Activated B cell treated with CpG ODN at 0.5 μM for 24 hours (primary cell): ENCODE measurements at regions not wholly inside any gene's neighbourhood (a gene's known extent, or its start where the extent isn't known, plus 50 kb on each side); places are given as distances from the start of the nearest gene placed in this dataset.

Source experiments
- ATAC-seq: fragments of 200-7000 bp; cut with Tn5 transposase; one replicate; pipeline ENCODE4 v1.10.0; 2021; ENCODE audit warnings: low read depth, mild to moderate bottlenecking, moderate library complexity
- CTCF ChIA-PET: fragments of 350-600 bp; sonication (Branson Sonifier 250); formaldehyde crosslinking; loops from one replicate; lab custom pipeline; 2021; ENCODE audit warnings: antibody characterized with exemption; lab: Charles Lee
- POLR2A ChIA-PET: fragments of 350-600 bp; sonication (Branson Sonifier 250); formaldehyde crosslinking; loops from one replicate; lab custom pipeline; 2021; ENCODE audit warnings: antibody characterized with exemption; lab: Charles Lee
- DNase-seq: peaks from one replicate; pipeline ENCODE4 v3.0.0; 2022
- H3K27ac Mint-ChIP-seq: one replicate; pipeline ENCODE4 v1.8.0; 2020; ENCODE audit warnings: mixed read lengths
- H3K27me3 Mint-ChIP-seq: one replicate; pipeline ENCODE4 v1.8.0; 2021; ENCODE audit warnings: mixed read lengths
- H3K36me3 Mint-ChIP-seq: one replicate; pipeline ENCODE4 v1.8.0; 2021; ENCODE audit warnings: low read depth, mixed read lengths
- H3K4me1 Mint-ChIP-seq: one replicate; pipeline ENCODE4 v1.8.0; 2021; ENCODE audit warnings: mixed read lengths
- H3K4me3 Mint-ChIP-seq: one replicate; pipeline ENCODE4 v1.8.0; 2020; ENCODE audit warnings: mild to moderate bottlenecking, mixed read lengths
- H3K9me3 Mint-ChIP-seq: one replicate; pipeline ENCODE4 v1.8.0; 2020; ENCODE audit warnings: mixed read lengths
- CTCF ChIP-seq: fragments of 200-600 bp; IDR thresholded peaks from one replicate; pipeline ENCODE4 v1.8.0; 2022; ENCODE audit warnings: antibody characterized with exemption, mild to moderate bottlenecking
- intact Hi-C: fragments of 100-400 bp; cut with micrococcal nuclease; formaldehyde crosslinking; loops from one replicate; pipeline ENCODE4 v1.15.1; 2024

- POLR2A ChIA-PET: no interaction called here
- Mint-ChIP-seq H3K4me3 (no peak overlapping the region), H3K9me3 (no peaks in the 10 kb centered on the region), H3K36me3 (no peaks in the 10 kb centered on the region), H3K4me1 (no peaks in the 10 kb centered on the region), H3K27me3 (no peaks in the 10 kb centered on the region), H3K27ac (no peak overlapping the region)
- intact Hi-C loops: no loop called here
- no peak for TF ChIP-seq CTCF
- no peak for DNase-seq
- CTCF ChIA-PET: no interaction called here
- ATAC-seq: no peak
Observed at GRCh38 chr4:124481123-124481522, 231.4 kb downstream of the ANKRD50 start.

- Mint-ChIP-seq H3K27ac (no peak overlapping the region), H3K4me1 (no peaks in the 10 kb centered on the region), H3K4me3 (no peak overlapping the region), H3K36me3 (no peaks in the 10 kb centered on the region), H3K9me3 (no peaks in the 10 kb centered on the region), H3K27me3 (no peaks in the 10 kb centered on the region)
- no peak for TF ChIP-seq CTCF
- POLR2A ChIA-PET: no interaction called here
- CTCF ChIA-PET: no interaction called here
- ATAC-seq: no peak
- DNase-seq: no peak
- intact Hi-C loops: no loop called here
Observed at GRCh38 chr4:124483048-124483906, 229.3 kb downstream of the ANKRD50 start.

- DNase-seq (no peak), ATAC-seq (no peak)
- Mint-ChIP-seq H3K4me1 (no peaks in the 10 kb centered on the region), H3K27ac (no peak overlapping the region), H3K4me3 (no peak overlapping the region), H3K9me3 (no peaks in the 10 kb centered on the region), H3K36me3 (no peaks in the 10 kb centered on the region), H3K27me3 (no peaks in the 10 kb centered on the region)
- ChIA-PET CTCF (no interaction called here), POLR2A (no interaction called here)
- intact Hi-C loops: no loop called here
- no peak for TF ChIP-seq CTCF
Observed at GRCh38 chr4:124484008-124484407, 228.5 kb downstream of the ANKRD50 start.

GRCh38 chr4:124484940-124485339, 227.6 kb downstream of the ANKRD50 start:
- no peak for DNase-seq
- POLR2A ChIA-PET: no interaction called here
- no peak for ATAC-seq
- H3K4me1 Mint-ChIP-seq: no peaks in the 10 kb centered on the region
- H3K9me3 Mint-ChIP-seq: no peaks in the 10 kb centered on the region
- no peaks in the 10 kb centered on the region for H3K36me3 Mint-ChIP-seq
- intact Hi-C loops: no loop called here
- no peak for TF ChIP-seq CTCF
- CTCF ChIA-PET: no interaction called here
- no peak overlapping the region for H3K27ac Mint-ChIP-seq
- no peaks in the 10 kb centered on the region for H3K27me3 Mint-ChIP-seq
- H3K4me3 Mint-ChIP-seq: no peak overlapping the region

- Mint-ChIP-seq H3K4me3 (no peak overlapping the region), H3K27me3 (no peaks in the 10 kb centered on the region), H3K4me1 (no peaks in the 10 kb centered on the region), H3K36me3 (no peaks in the 10 kb centered on the region), H3K9me3 (no peaks in the 10 kb centered on the region), H3K27ac (no peak overlapping the region)
- CTCF ChIA-PET: no interaction called here
- POLR2A ChIA-PET: no interaction called here
- intact Hi-C loops: no loop called here
- TF ChIP-seq CTCF: no peak
- no peak for DNase-seq
- ATAC-seq: no peak
Observed at GRCh38 chr4:124486423-124486822, 226.1 kb downstream of the ANKRD50 start.
